T-helper 1 cell treated with Interleukin-12 subunit alpha and Interleukin-12 subunit beta and Interleukin-4 antibody, amounts not matched to agents 30 μg/mL and 1 μg/mL, for 36 hours (primary cell): ENCODE measurements at regions not wholly inside any gene's neighbourhood (a gene's known extent, or its start where the extent isn't known, plus 50 kb on each side); places are given as distances from the start of the nearest gene placed in this dataset.

Experiments
- H3K27ac Mint-ChIP-seq: one replicate; pipeline ENCODE4 v1.8.0; 2021; ENCODE audit warnings: mild to moderate bottlenecking, mixed read lengths
- H3K27me3 Mint-ChIP-seq: one replicate; pipeline ENCODE4 v1.8.0; 2021; ENCODE audit warnings: low read depth, mixed read lengths
- H3K36me3 Mint-ChIP-seq: one replicate; pipeline ENCODE4 v1.8.0; 2021; ENCODE audit warnings: low read depth, mixed read lengths
- H3K4me1 Mint-ChIP-seq: one replicate; pipeline ENCODE4 v1.8.0; 2021; ENCODE audit warnings: low read depth, mixed read lengths
- H3K4me3 Mint-ChIP-seq: one replicate; pipeline ENCODE4 v1.8.0; 2021; ENCODE audit warnings: mild to moderate bottlenecking, moderate library complexity, mixed read lengths
- H3K9me3 Mint-ChIP-seq: one replicate; pipeline ENCODE4 v1.8.0; 2021; ENCODE audit warnings: mixed read lengths

- Mint-ChIP-seq H3K4me3 (no peak overlapping the region), H3K27ac (no peak overlapping the region), H3K4me1 (no peaks in the 10 kb centered on the region), H3K36me3 (no peaks in the 10 kb centered on the region), H3K27me3 (no peaks in the 10 kb centered on the region), H3K9me3 (no peaks in the 10 kb centered on the region)
Observed at GRCh38 chr18:10072671-10073175, 158.9 kb downstream of the VAPA start.

GRCh38 chr18:10074110-10074509, 160.3 kb downstream of the VAPA start:
- Mint-ChIP-seq H3K4me3 (no peak overlapping the region), H3K27me3 (no peaks in the 10 kb centered on the region), H3K36me3 (no peaks in the 10 kb centered on the region), H3K9me3 (no peaks in the 10 kb centered on the region), H3K4me1 (no peaks in the 10 kb centered on the region), H3K27ac (no peak overlapping the region)

- H3K9me3 Mint-ChIP-seq: no peaks in the 10 kb centered on the region
- no peak overlapping the region for H3K4me3 Mint-ChIP-seq
- no peaks in the 10 kb centered on the region for H3K4me1 Mint-ChIP-seq
- no peaks in the 10 kb centered on the region for H3K36me3 Mint-ChIP-seq
- H3K27me3 Mint-ChIP-seq: no peaks in the 10 kb centered on the region
- H3K27ac Mint-ChIP-seq: no peak overlapping the region
Observed at GRCh38 chr18:10074728-10075127, 160.9 kb downstream of the VAPA start.

- H3K27ac Mint-ChIP-seq: no peak overlapping the region
Observed at GRCh38 chr18:10076502-10077030, 162.8 kb downstream of the VAPA start.

GRCh38 chr18:10077986-10078385, 164.2 kb downstream of the VAPA start:
- Mint-ChIP-seq H3K36me3 (peaks cover 5% of the 10 kb centered on the region), H3K9me3 (peaks cover 13% of the 10 kb centered on the region), H3K27ac (no peak overlapping the region), H3K27me3 (no peaks in the 10 kb centered on the region), H3K4me1 (no peaks in the 10 kb centered on the region), H3K4me3 (no peak overlapping the region)

More at GRCh38 chr18:10076502-10077030, 162.8 kb downstream of the VAPA start:
- no peak overlapping the region for H3K4me3 Mint-ChIP-seq
- H3K27me3 Mint-ChIP-seq: no peaks in the 10 kb centered on the region
- no peaks in the 10 kb centered on the region for H3K36me3 Mint-ChIP-seq
- H3K4me1 Mint-ChIP-seq: no peaks in the 10 kb centered on the region
- H3K9me3 Mint-ChIP-seq: peaks cover 4% of the 10 kb centered on the region

GRCh38 chr18:10080372-10080771, 166.6 kb downstream of the VAPA start:
- H3K9me3 Mint-ChIP-seq: peaks cover 22% of the 10 kb centered on the region
- no peak overlapping the region for H3K27ac Mint-ChIP-seq
- no peak overlapping the region for H3K4me3 Mint-ChIP-seq
- H3K4me1 Mint-ChIP-seq: no peaks in the 10 kb centered on the region
- H3K27me3 Mint-ChIP-seq: no peaks in the 10 kb centered on the region
- peaks cover 5% of the 10 kb centered on the region for H3K36me3 Mint-ChIP-seq

- peaks cover 22% of the 10 kb centered on the region for H3K9me3 Mint-ChIP-seq
Observed at GRCh38 chr18:10081492-10081891, 167.7 kb downstream of the VAPA start.

GRCh38 chr18:10085416-10085815, 171.6 kb downstream of the VAPA start:
- Mint-ChIP-seq H3K27ac (no peak overlapping the region), H3K9me3 (peaks cover 22% of the 10 kb centered on the region), H3K4me1 (peaks cover 7% of the 10 kb centered on the region), H3K4me3 (no peak overlapping the region), H3K27me3 (no peaks in the 10 kb centered on the region), H3K36me3 (peaks cover 5% of the 10 kb centered on the region)

More at GRCh38 chr18:10081492-10081891, 167.7 kb downstream of the VAPA start:
- Mint-ChIP-seq H3K36me3 (peaks cover 5% of the 10 kb centered on the region), H3K4me1 (no peaks in the 10 kb centered on the region), H3K27ac (no peak overlapping the region), H3K27me3 (no peaks in the 10 kb centered on the region), H3K4me3 (no peak overlapping the region)

- Mint-ChIP-seq H3K36me3 (peaks cover 5% of the 10 kb centered on the region), H3K27me3 (no peaks in the 10 kb centered on the region), H3K4me3 (no peak overlapping the region), H3K4me1 (peaks cover 7% of the 10 kb centered on the region), H3K9me3 (peaks cover 22% of the 10 kb centered on the region), H3K27ac (no peak overlapping the region)
Observed at GRCh38 chr18:10085876-10086275, 172.1 kb downstream of the VAPA start.

GRCh38 chr18:10086458-10087210, 172.8 kb downstream of the VAPA start:
- H3K4me1 Mint-ChIP-seq: peaks cover 7% of the 10 kb centered on the region
- peaks cover 5% of the 10 kb centered on the region for H3K36me3 Mint-ChIP-seq
- peaks cover 18% of the 10 kb centered on the region for H3K9me3 Mint-ChIP-seq
- H3K27ac Mint-ChIP-seq: no peak overlapping the region
- H3K4me3 Mint-ChIP-seq: no peak overlapping the region
- no peaks in the 10 kb centered on the region for H3K27me3 Mint-ChIP-seq

- H3K36me3 Mint-ChIP-seq: no peaks in the 10 kb centered on the region
Observed at GRCh38 chr18:10088734-10089133, 174.9 kb downstream of the VAPA start.

GRCh38 chr18:10089881-10090280, 176.1 kb downstream of the VAPA start:
- Mint-ChIP-seq H3K27ac (peak overlapping the region; percentile 1), H3K4me3 (no peak overlapping the region), H3K36me3 (no peaks in the 10 kb centered on the region), H3K4me1 (peaks cover 7% of the 10 kb centered on the region), H3K9me3 (no peaks in the 10 kb centered on the region), H3K27me3 (no peaks in the 10 kb centered on the region)

More at GRCh38 chr18:10088734-10089133, 174.9 kb downstream of the VAPA start:
- Mint-ChIP-seq H3K4me3 (no peak overlapping the region), H3K27ac (no peak overlapping the region), H3K27me3 (no peaks in the 10 kb centered on the region), H3K4me1 (peaks cover 7% of the 10 kb centered on the region), H3K9me3 (peaks cover 5% of the 10 kb centered on the region)

- H3K36me3 Mint-ChIP-seq: no peaks in the 10 kb centered on the region
- no peaks in the 10 kb centered on the region for H3K27me3 Mint-ChIP-seq
- H3K9me3 Mint-ChIP-seq: no peaks in the 10 kb centered on the region
- no peak overlapping the region for H3K27ac Mint-ChIP-seq
- H3K4me3 Mint-ChIP-seq: no peak overlapping the region
- H3K4me1 Mint-ChIP-seq: peaks cover 7% of the 10 kb centered on the region
Observed at GRCh38 chr18:10090668-10091067, 176.9 kb downstream of the VAPA start.

GRCh38 chr18:10093445-10093844, 179.6 kb downstream of the VAPA start:
- Mint-ChIP-seq H3K27ac (no peak overlapping the region), H3K9me3 (no peaks in the 10 kb centered on the region), H3K4me1 (peaks cover 7% of the 10 kb centered on the region), H3K36me3 (no peaks in the 10 kb centered on the region), H3K4me3 (no peak overlapping the region), H3K27me3 (no peaks in the 10 kb centered on the region)

GRCh38 chr18:10094154-10094553, 180.3 kb downstream of the VAPA start:
- Mint-ChIP-seq H3K27ac (no peak overlapping the region), H3K9me3 (no peaks in the 10 kb centered on the region), H3K27me3 (no peaks in the 10 kb centered on the region), H3K4me3 (no peak overlapping the region), H3K36me3 (no peaks in the 10 kb centered on the region), H3K4me1 (peaks cover 5% of the 10 kb centered on the region)
